ENCODE measurements at regions not wholly inside any gene's neighbourhood (a gene's known extent, or its start where the extent isn't known, plus 50 kb on each side); places are given as distances from the start of the nearest gene placed in this dataset.
A peak's percentile ranks its signal among the peaks of the same experiment; 100 is the strongest.

DNA sequence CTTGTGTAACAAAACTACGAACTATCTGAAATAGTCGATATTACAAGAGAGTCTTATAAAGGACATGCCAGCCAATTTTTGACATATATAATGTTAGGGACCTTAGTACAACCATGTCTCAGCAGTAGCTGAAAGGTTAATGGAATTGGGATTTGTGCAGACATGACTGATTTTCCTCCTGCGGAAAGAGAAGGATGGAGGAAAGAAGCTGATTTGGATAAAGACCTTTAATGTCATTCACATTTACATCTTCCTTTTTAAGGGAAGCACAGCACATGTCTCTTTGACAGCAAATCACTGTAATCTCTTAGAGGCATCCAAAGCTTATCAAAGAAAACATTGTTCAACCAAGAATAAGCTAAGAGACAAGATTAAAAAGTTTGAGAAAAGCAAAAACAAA, 1976.2 kb upstream of the IGFBP7 start:
- DNase-seq (ENCODE audit: low read depth) = no peak

DNA sequence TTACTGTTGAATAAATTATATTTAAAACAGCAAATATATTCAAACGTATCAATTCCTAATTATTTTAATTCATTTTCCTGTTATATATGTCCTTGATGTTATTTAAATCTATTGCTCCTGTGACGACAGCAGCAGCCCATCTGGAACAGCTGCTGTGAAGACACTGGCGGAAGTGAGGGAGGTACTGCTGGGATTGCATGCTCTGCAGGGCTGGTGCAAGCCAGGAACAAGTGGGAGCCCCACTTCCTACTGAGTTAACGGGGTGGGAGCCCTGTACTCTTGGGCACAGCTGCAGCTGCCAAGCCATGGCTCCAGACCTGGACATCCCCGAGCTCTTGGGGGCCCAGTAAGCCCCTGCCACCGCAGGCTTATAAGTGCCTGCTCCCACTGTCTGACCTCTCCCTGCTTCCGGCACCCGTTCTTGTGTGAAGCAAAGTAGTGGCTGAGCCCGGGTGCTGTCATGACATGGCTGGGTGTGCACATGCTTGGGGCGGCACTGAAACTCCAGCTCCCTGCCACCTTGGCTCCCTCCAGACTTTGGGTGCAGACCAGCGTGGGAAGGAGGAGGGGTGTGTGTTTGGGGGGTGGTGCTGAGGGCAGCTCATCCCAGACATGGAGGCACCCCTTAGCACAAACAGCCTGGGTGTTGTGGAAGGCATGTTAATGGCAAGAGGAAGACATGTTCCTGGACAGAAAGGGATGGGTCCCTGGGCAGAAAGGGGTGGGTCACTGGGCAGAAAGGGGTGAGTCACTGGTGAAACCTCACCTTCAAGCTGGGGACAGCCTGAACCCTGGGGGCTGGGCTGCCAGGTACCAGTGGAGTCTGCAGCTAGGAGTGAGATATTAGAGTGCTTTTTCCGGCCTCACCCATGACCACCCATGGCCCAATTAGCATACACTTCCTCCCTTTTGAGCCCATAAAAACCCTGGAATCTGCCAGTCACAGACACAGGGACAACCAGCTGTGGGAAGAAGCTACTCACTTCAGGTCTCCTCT, 1981.3 kb upstream of the IGFBP7 start:
- DNase-seq (ENCODE audit: low read depth) = no peak

DNA sequence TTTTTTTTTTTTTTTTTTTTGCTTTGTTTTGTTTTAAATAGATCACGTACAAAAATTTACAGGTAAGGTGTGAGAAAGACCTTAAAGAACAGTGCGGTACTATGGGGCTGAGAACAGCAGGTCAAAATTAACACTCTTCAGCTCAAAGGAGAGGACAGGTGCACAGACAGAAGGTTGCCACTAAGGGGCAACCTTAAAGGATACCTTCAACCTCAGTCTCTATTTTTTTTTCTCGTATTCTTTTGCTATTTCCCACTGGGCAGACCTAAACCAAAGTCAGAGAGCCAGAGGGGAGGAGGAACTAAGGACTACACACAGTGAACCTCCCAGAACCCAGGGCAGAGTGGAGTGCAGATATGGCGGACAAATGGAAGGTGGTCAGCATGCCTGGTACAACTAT, 1984.3 kb upstream of the IGFBP7 start:
- no peak for DNase-seq (ENCODE audit: low read depth)

DNA sequence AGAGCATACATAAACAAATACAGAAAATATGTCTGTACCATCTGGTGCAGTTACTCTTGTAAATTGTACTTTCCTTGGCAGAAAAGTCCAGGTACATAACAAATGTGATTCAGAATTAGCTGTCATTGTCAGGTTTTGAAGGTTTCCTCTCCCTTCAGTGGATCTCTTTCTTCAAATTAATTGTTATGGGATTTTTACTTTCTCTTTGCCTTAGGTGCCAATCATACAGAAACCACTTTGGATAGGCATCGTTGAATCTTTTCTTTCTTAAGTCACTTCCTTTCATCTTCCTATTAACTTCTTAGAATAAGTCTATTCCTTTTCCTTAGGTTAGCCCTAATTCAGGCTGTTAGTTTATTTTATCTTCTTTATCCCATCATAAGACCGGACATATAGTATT, 1992.1 kb upstream of the IGFBP7 start:
- DNase-seq (ENCODE audit: low read depth) = no peak

DNA sequence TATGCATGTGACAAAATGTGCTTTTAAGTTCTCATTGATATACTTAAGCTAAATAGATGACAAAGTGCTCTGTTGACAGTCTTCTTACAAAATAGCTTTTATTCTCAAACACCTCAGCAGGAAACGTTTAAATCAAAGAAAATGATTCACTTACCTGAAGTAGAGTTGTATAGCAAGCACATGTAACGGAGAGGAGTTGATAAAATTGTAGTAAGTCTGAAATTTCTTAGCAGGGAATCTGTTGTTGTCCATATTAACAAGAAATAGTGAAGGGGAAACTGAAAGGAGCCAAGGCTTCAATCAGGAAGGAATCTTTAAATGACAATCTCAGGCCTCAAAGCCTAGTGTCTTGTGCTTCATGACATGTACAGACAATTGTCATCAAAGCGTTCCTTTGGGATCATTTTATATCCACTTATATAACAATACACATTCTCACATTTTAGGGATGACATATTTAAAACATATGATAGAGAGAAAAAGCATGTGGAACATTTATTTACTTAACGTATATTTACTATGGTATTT, 2010.2 kb upstream of the IGFBP7 start:
- DNase-seq (ENCODE audit: low read depth) = no peak

DNA sequence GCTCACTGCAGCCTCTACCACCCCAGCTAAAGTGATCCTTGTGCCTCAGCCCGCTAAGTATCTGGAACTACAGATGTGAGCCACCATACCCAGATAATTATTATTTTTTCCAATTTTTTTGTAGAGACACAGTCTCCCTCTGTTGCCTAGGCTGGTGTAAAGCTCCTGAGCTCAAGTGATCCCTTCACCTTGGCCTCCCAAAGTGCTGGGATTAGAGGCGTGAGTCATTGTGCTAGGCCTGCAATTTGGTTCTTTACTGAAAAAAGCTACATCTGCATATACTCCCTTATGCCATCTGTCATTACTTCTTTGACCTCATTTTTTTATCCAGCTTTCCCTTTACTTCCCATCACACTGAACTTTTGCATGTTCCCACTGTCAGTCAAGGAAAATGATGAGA, 2012.4 kb upstream of the IGFBP7 start:
- DNase-seq (ENCODE audit: low read depth) = no peak

DNA sequence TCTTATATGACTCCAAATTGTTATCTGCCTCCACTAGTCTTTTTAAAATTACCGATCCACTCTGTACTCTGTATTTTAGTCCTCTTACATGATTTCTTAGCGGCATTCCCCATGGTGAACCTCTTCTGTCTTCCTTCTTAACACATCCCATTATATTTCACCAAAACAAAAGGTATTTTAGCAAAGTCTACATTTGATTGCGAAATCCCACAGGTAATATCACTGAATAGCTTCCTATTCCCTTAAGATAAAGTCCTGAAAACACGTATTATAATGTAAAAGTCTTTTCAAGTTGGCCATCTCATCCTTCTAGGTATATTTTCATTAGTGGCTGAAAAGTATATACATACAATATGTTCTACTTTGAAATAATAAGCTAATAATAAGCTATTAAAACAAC, 2016.0 kb upstream of the IGFBP7 start:
- no peak for DNase-seq (ENCODE audit: low read depth)

DNA sequence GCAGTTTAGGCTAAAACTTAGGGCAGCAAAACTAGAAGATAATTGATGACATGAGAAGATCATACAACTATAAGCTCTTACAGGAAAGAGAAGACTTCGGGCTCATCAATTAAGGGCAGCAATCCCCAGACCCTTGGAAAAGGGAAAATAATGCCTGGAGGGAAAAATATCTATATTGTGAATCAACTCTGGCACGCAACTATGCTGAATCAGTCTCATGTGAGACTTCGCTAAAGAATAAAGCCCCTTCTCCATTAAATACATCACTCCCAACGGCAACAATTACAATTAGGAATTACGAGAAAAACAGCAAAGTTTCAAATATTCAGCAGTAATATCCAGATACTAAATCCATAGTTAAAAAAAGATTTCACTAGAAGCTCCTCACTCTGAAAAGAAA, 2016.8 kb upstream of the IGFBP7 start:
- DNase-seq (ENCODE audit: low read depth) = no peak

DNA sequence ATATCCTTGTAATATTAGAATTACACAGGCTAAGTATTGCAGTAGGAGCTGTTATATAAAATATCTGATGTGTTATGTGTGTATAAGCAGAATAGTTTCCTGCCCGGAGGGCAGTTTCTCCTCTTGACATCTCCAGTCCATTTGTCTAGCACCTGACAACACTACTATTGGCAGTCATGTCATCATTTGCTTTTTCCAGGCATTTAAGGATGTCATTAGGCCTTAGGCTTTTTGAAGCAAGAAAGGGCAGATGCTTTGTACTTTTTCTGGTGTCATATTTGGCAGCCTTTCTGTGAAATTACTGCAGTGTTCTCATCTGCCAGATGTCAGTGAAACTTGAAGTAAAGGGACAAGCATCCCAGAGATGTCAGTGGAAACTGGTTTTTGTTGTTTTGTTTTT, 2017.6 kb upstream of the IGFBP7 start:
- no peak for DNase-seq (ENCODE audit: low read depth)

DNA sequence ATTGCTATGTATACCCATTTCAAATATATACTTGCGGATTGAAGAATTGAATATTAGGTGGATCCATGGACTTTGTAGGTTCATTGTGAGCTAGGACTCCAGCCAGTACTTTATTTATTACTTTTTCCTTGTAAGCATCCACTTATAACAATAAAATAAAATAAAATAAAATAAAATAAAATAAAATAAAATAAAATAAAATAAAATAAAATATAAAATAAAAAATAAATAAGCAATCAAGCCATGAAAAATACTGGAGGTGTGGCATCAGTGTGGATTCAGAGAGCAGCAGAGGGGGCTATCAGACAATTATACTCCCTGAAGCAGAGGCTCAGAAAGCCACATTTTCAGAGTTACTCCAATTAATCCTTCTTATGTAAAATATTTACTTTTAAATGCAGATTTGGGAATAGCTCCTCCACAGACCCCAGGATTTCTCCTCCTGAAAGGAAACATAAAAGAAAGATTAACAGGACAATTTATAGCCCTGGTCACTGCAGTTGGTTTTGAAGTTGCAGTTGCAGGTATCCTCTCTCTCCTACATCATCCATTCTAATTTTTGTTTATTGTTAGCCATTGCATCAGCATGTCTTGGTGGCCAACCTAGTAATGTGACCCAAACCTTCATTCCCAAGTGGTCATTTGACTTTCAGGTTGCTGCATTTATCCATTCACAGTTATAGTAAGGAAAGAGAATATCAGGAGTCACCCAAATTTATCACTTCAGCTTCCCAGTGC, 2025.2 kb upstream of the IGFBP7 start:
- no peak for DNase-seq (ENCODE audit: low read depth)

DNA sequence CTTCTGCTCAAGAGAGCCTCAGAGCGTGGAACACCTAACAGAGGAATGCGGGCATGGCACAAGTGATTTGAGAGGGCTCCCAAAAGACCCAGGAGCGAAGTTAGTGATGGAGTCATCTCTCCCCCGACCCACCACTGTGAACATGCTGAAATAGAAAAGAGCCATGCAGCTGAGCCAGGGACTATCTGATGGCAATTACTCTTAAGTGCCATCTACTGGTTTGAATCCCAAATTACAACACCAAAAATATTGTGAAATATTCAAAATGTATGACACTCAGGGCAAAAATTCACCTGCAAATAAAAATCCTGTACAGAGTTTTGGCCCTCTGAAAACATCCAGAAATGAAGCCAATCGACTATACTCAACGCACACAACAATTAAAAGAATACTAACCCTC, 2038.9 kb upstream of the ADGRL3 start:
- DNase-seq (ENCODE audit: low read depth) = no peak

DNA sequence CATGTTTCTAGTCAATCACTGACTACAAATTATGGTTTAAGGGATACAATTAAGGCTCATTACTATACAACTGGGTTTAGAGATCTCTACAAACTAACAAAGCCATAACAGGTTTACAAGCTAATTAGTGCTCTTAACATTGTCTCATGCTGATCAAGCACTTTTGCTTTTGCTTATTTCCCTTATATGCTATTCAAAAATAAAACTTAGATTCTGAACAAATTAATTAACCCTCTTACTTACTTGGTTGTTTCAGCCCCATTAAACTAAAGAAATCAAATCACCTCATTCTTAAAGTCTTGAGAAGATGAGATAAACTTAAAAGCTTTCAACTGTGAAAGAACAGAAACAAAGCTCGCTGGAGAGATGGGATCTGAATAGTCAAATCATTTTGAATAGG, 2024.5 kb upstream of the ADGRL3 start:
- DNase-seq (ENCODE audit: low read depth) = no peak

DNA sequence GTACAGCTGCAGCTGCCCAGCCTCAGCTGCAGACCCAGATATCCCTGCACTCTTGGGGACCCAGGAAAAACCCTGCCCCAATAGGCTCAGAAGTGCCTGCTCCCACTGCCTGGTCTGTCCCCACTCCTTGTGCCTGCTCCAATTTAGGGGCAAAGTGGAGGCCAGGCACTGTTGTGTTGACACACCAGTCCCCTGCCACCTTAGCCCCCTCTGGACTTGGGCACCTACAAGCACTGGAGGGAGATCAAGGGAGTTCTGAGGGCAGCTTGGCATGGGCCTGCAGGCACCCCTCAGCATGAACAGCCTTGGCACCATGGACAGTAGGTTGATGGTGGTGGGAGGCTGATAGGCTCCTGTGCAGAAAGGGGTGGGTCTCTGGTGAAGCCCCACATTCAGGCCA, 2020.8 kb upstream of the ADGRL3 start:
- DNase-seq (ENCODE audit: low read depth) = no peak

DNA sequence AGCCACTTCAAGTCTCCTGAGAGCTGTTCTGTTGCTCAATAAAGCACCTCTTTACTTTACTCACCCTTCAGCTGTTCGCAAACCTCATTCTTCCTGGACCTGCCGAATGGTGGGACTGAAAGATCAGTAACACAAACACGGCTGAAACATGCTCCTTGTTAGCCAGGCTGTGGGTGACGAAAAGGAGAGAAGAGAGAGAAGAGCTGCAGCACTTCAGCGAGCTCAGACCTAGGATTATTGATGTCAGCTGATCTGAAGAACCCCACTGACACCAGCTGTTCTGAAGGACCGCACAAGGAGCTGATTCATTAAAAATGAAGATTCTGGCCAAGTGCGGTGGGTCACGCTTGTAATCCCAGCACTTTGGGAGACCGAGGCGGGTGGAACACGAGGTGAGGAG, 2020.0 kb upstream of the ADGRL3 start:
- DNase-seq (ENCODE audit: low read depth) = no peak

DNA sequence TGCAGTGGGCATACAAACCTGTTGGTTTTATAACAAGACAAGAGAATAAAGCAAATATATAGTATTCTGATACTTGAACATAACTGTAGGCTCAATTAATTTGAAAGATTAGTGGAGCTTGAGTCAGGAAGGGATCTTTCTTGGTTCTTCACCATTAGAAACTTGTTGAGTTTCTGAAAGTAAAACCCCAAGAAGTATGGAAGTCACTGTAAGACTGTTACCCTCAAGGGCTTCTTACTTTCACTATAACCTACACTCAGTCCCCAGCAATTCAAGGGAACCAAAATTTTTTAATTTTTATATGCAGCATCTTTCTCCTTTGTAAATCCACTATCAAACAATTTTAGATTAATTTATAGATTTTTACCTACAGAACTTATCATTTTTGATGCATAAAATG, 2019.2 kb upstream of the ADGRL3 start:
- DNase-seq (ENCODE audit: low read depth) = no peak

DNA sequence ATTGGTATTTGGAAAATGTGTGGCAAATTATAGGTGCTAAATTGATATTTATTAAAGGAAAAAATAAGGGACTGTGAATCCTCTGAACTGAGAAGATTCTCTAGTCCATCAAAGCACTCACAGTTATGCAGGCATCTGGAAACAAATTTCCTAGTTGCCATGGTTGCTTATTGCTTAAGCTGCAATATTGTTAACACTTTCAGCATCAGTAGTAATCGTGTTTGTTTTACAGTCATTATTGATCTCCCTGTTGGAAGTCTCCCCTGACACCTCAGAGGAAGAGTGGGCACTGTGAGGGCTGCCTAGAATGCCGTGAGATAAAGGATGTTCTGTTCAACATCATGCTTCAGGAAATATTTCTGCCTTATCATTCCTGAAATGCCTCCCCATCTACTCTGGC, 2004.3 kb upstream of the ADGRL3 start:
- DNase-seq (ENCODE audit: low read depth) = no peak

DNA sequence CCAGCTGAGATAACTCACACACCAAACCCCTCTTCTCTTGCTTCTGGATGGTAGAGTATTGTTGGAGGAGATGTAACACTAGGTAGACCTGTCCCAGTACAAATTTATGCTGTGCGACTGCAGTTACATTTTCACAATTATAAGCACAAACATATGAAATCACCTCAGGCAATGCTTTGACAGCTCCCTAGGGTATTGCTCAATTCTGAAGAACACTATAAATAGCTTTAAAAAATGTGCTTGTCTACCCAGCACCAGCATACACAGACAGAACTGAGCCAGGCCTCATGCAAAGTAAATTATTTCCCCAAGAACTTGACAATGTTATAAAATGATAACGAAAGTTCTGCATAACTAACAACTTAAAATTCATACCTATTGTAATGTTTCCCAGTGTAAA, 1999.1 kb upstream of the ADGRL3 start:
- DNase-seq (ENCODE audit: low read depth) = peak; percentile 0

DNA sequence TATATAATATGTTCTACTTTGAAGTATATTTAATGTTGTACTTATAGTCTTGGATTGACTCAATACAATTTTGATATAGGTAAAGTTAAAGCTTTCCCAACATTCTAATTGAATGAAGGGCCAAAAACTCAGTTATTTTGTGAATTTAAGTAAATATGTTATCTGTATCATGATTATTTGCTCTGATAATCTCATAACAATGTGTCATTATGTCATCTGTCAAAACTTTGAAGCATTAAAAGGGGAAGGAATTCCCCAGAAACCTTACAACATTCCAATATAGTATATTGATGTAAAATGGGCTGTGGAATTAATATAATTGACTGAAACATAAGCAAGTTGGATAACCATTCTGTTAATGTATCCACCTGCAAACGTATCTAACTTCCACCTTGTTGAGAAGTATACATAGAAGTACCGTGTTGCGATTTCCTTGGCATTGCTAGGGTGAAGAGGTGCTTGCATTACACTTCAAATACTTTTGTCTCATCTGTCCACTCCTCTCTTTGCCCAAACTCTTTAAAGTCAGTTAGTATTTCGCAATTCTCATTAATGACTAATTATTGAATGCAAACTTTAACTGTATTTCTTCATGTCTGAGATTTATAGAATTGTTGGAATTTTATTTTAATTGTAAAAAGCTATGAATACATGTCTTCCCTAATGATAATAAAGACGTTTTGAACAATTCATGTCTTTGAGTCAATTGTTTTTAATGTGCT, 1982.1 kb upstream of the ADGRL3 start:
- DNase-seq (ENCODE audit: low read depth) = no peak

DNA sequence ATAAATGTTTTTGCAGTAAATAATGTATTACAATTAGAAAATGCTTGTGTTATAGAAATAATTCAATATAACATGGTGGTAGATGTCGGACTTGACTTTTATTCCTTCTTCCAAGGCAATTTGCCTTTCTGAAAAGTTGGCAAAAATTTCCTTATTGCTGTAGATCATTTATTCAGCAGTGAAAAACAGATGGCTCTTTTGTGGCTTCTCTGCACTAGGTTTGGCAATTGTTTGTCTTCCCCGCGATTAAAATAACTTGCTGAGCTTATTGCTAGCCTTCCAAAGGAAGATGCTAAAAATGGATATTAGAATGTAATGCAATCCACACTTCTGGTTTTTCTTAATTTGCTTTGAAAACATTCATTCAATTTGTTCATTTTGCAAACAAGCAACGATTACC, 1977.9 kb upstream of the ADGRL3 start:
- no peak for DNase-seq (ENCODE audit: low read depth)

DNA sequence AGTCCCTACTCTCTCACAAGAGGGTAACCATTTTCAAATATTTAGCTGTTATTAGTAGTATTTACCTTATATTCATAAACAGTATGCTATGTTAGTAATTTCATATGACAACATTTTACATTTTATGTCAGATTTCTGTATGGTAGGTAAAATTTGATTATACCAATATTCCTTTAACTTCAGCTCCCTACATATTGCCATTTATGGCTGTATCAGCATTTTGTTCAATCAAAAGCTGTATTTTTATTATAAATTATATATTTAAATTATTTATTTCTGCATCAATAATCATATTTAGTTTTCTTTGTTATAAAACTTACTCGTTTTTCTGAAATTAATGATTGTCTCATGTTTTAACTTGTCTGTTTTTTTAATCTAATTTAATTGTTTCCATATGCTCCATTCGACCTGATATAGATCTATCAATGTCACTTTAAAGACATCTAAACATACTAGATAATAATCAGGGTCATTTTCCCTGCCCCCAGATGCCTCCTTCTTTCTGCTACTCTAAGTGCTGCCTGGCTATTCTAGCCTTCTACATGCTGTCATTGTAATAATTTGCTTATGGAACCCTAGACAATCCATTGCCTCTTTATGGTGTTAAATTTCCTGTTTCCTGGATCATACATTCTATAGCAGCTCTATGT, 1976.7 kb upstream of the ADGRL3 start:
- no peak for DNase-seq (ENCODE audit: low read depth)

DNA sequence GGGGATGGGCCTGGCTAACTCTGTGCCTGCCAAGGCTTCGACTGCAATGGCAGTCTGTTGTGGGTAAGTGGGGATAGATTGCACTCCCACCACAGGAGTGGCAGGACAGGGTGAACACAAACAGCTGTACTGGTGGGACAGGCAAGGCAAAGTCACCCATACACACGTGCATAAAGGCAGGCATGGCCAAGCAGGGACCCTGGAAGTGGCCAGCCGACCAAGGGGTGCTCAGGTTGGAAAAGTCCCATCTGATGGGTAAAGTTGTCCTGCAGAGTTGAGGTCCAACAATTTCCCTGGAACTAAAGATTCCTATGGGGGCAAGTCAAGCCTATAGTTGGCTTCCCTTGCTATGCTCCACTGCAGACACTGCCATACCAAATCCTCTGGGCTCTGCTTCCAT, 1961.9 kb upstream of the ADGRL3 start:
- DNase-seq (ENCODE audit: low read depth) = no peak

DNA sequence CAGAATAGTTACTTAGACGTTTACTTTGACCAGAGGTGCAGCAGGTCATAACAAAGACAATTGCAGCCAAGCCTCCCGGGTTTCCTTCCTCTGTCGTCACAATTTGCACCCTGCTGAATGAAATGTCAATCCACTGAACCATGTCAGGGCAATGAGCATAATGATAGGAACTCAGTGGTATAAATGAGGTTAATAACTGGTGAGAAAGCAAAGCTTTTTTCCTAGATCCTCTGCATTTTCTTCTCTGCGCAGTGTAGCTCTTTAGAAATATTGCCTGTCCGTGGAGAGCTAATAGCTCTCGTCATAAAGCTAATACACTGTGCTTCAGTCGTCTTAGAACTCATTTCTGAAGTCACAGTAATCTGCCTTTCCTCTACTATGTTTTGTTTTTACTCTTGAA, 1960.1 kb upstream of the ADGRL3 start:
- no peak for DNase-seq (ENCODE audit: low read depth)
